Keratinocyte (primary cell): ENCODE measurements at regions not wholly inside any gene's neighbourhood (a gene's known extent, or its start where the extent isn't known, plus 50 kb on each side); places are given as distances from the start of the nearest gene placed in this dataset.

Experiments
- DNase-seq: peaks from one replicate; pipeline ENCODE4 v3.0.0-alpha.2; 2011; ENCODE audit warnings: low read depth, missing footprints, low spot score
- FAIRE-seq: peaks from 2 replicates; lab custom pipeline; 2011; peaks lifted over from hg19 to GRCh38; lab: Jason Lieb, UNC
- H2AFZ ChIP-seq: 2 replicates; pipeline ENCODE4 v1.6.0; 2012; ENCODE audit warnings: low read length, control low read depth, inconsistent platforms; ENCODE audit not compliant: control insufficient read depth
- H3K27ac ChIP-seq: 2 replicates; pipeline ENCODE4 v1.5.1; 2011; ENCODE audit warnings: low read length; ENCODE audit not compliant: control insufficient read depth, insufficient read depth
- H3K27me3 ChIP-seq: 3 replicates; pipeline ENCODE4 v1.6.0; 2011; ENCODE audit warnings: low read length; ENCODE audit not compliant: control insufficient read depth, insufficient read depth; ENCODE audit errors: extremely low read depth
- H3K36me3 ChIP-seq, 2 experiments: 2 replicates in 1 of 2; 3 replicates in 1 of 2; pipeline ENCODE4 v1.5.1; 2011; ENCODE audit warnings: low read length in 2 of 2, mild to moderate bottlenecking in 1 of 2; ENCODE audit not compliant: control insufficient read depth in 2 of 2, insufficient read depth in 2 of 2; ENCODE audit errors: extremely low read depth in 1 of 2
- H3K4me1 ChIP-seq: 3 replicates; pipeline ENCODE4 v1.5.1; 2011; ENCODE audit warnings: low read length; ENCODE audit not compliant: control insufficient read depth, insufficient read depth; ENCODE audit errors: extremely low read depth
- H3K4me2 ChIP-seq: 3 replicates; pipeline ENCODE4 v1.6.0; 2011; ENCODE audit warnings: low read depth, low read length; ENCODE audit not compliant: control insufficient read depth, insufficient read depth; ENCODE audit errors: extremely low read depth
- H3K4me3 ChIP-seq, 3 experiments: fragments of 200-600 bp in 1 of 3; sonication (generic) in 1 of 3; 2 replicates in 2 of 3; 3 replicates in 1 of 3; pipeline ENCODE4 v1.5.1; 2011 to 2016; ENCODE audit warnings: low read length in 3 of 3, mild to moderate bottlenecking in 3 of 3, control low read depth in 2 of 3, inconsistent platforms in 1 of 3, low read depth in 1 of 3, mixed read lengths in 1 of 3, mixed run types in 1 of 3, moderate library complexity in 1 of 3; ENCODE audit not compliant: control insufficient read depth in 2 of 3, insufficient read depth in 2 of 3; ENCODE audit errors: extremely low read depth in 1 of 3
- H3K79me2 ChIP-seq: 2 replicates; pipeline ENCODE4 v1.6.0; 2012; ENCODE audit warnings: low read length; ENCODE audit not compliant: control insufficient read depth, insufficient read depth
- H3K9ac ChIP-seq: 3 replicates; pipeline ENCODE4 v1.6.0; 2011; ENCODE audit warnings: low read length; ENCODE audit not compliant: control insufficient read depth, insufficient read depth; ENCODE audit errors: extremely low read depth
- H3K9me1 ChIP-seq: 3 replicates; pipeline ENCODE4 v1.6.0; 2011; ENCODE audit warnings: low read length; ENCODE audit not compliant: control insufficient read depth, insufficient read depth; ENCODE audit errors: extremely low read depth
- H3K9me3 ChIP-seq: 2 replicates; pipeline ENCODE4 v1.5.1; 2012; ENCODE audit warnings: low read depth, low read length; ENCODE audit not compliant: control insufficient read depth
- H4K20me1 ChIP-seq: 3 replicates; pipeline ENCODE4 v1.6.0; 2011; ENCODE audit warnings: low read length; ENCODE audit not compliant: control insufficient read depth, insufficient read depth; ENCODE audit errors: extremely low read depth
- CTCF ChIP-seq, 3 experiments: IDR thresholded peaks in 1 of 3; conservative IDR thresholded peaks in 1 of 3; optimal IDR thresholded peaks in 1 of 3; 2 replicates in 2 of 3; 3 replicates in 1 of 3; pipeline versions ENCODE3 to v1.5.1; 2011; ENCODE audit warnings: low read length in 3 of 3, mild to moderate bottlenecking in 3 of 3, moderate library complexity in 2 of 3, control low read depth in 1 of 3, inconsistent platforms in 1 of 3; ENCODE audit not compliant: insufficient read depth in 2 of 3; ENCODE audit errors: extremely low read depth in 1 of 3
- EZH2 ChIP-seq: IDR thresholded peaks from one replicate; pipeline ENCODE4 v1.6.1; 2012; ENCODE audit warnings: inconsistent platforms, mild to moderate bottlenecking, low read length, moderate library complexity
- dilution Hi-C: fragments of 300-500 bp; cut with MboI; formaldehyde crosslinking; loops from one replicate; pipeline ENCODE4 v1.7.0; 2020; ENCODE audit warnings: low sequenced_read_pairs; ENCODE audit not compliant: extremely low pct_ligation_motif_present

GRCh38 chr7:113268757-113269156 lies 150.4 kb upstream of the SMIM30 start:
- H3K36me3 ChIP-seq, result no peaks in the 10 kb centered on the region
- no peak overlapping the region for H3K9ac ChIP-seq
- no peaks in the 10 kb centered on the region for H3K9me1 ChIP-seq
- H3K9me3 ChIP-seq, result no peaks in the 10 kb centered on the region
- no peak overlapping the region for H3K27ac ChIP-seq
- dilution Hi-C loops, result no loop called here
- no peak overlapping the region for H3K4me3 ChIP-seq
- H3K79me2 ChIP-seq, result no peaks in the 10 kb centered on the region
- FAIRE-seq (no peak), DNase-seq (no peak)
- H3K27me3 ChIP-seq, result no peaks in the 10 kb centered on the region
- no peaks in the 10 kb centered on the region for H4K20me1 ChIP-seq
- no peak overlapping the region for H2AFZ ChIP-seq
- H3K4me1 ChIP-seq, result no peaks in the 10 kb centered on the region
- no peak for TF ChIP-seq CTCF (optimal IDR thresholded peaks at IDR 0.05 in 1 of 3, IDR thresholded peaks at IDR 0.05 in 1 of 3, conservative IDR thresholded peaks at IDR 0.05 in 1 of 3; ENCODE audit: extremely low read depth in 1 of 3, insufficient read depth in 2 of 3, low read length in 3 of 3)
- TF ChIP-seq EZH2, result no peak
- H3K4me2 ChIP-seq, result no peak overlapping the region

DNA sequence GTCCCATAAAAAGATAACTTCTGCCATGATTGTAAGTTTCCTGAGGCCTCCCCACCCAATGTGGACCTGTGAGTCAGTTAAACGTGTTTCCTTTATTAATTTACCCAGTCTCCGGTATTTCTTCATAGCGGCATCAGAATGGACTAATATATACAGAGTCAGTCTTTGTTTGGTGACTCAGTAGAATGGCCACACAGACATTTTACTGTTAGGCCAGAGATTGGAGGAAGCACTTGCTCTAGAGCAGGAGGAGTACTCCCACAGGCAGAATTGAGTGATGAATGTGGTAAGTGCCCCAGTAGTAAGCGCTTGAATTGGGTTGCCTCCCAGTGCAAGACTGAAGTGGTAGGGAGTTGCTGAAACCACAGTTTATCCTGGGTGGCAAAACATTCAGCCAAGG lies 149.5 kb upstream of the SMIM30 start:
- no peak for DNase-seq
- no peaks in the 10 kb centered on the region for H3K9me1 ChIP-seq
- no peaks in the 10 kb centered on the region for H3K79me2 ChIP-seq
- no peak overlapping the region for H3K4me2 ChIP-seq
- H3K9me3 ChIP-seq, result no peaks in the 10 kb centered on the region
- no peak overlapping the region for H2AFZ ChIP-seq
- H4K20me1 ChIP-seq, result no peaks in the 10 kb centered on the region
- dilution Hi-C loops, result no loop called here
- TF ChIP-seq CTCF (optimal IDR thresholded peaks at IDR 0.05 in 1 of 3, IDR thresholded peaks at IDR 0.05 in 1 of 3, conservative IDR thresholded peaks at IDR 0.05 in 1 of 3; ENCODE audit: extremely low read depth in 1 of 3, insufficient read depth in 2 of 3, low read length in 3 of 3) (no peak), EZH2 (no peak)
- H3K9ac ChIP-seq, result no peak overlapping the region
- H3K4me3 ChIP-seq, result no peak overlapping the region
- no peak overlapping the region for H3K27ac ChIP-seq
- FAIRE-seq, result no peak
- no peaks in the 10 kb centered on the region for H3K36me3 ChIP-seq
- no peaks in the 10 kb centered on the region for H3K4me1 ChIP-seq
- no peaks in the 10 kb centered on the region for H3K27me3 ChIP-seq
